ENCODE measurements at regions not wholly inside any gene's neighbourhood (a gene's known extent, or its start where the extent isn't known, plus 50 kb on each side); places are given as distances from the start of the nearest gene placed in this dataset.

GRCh38 chr2:111239581-111240249 lies 119.0 kb downstream of the BCL2L11 start:
- Mint-ChIP-seq H3K4me3 (ENCODE audit: unreplicated experiment) (no peak overlapping the region), H3K36me3 (ENCODE audit: unreplicated experiment) (no peaks in the 10 kb centered on the region), H3K9me3 (ENCODE audit: unreplicated experiment) (no peaks in the 10 kb centered on the region), H3K27ac (ENCODE audit: unreplicated experiment) (no peak overlapping the region), H3K4me1 (ENCODE audit: low read depth, unreplicated experiment) (no peaks in the 10 kb centered on the region), H3K27me3 (ENCODE audit: unreplicated experiment) (no peaks in the 10 kb centered on the region)
- no peak for TF ChIP-seq CTCF (IDR thresholded peaks at IDR 0.05; ENCODE audit: partially characterized antibody, unreplicated experiment)
- DNase-seq, result no peak

GRCh38 chr2:111243295-111243694 lies 122.6 kb downstream of the BCL2L11 start:
- no peak overlapping the region for H3K27ac Mint-ChIP-seq (ENCODE audit: unreplicated experiment)

GRCh38 chr2:111244864-111245263 lies 124.2 kb downstream of the BCL2L11 start:
- Mint-ChIP-seq H3K27ac (ENCODE audit: unreplicated experiment) (no peak overlapping the region), H3K4me1 (ENCODE audit: low read depth, unreplicated experiment) (no peaks in the 10 kb centered on the region), H3K9me3 (ENCODE audit: unreplicated experiment) (no peaks in the 10 kb centered on the region), H3K4me3 (ENCODE audit: unreplicated experiment) (no peak overlapping the region), H3K27me3 (ENCODE audit: unreplicated experiment) (peaks cover 2% of the 10 kb centered on the region), H3K36me3 (ENCODE audit: unreplicated experiment) (no peaks in the 10 kb centered on the region)
- TF ChIP-seq CTCF (IDR thresholded peaks at IDR 0.05; ENCODE audit: partially characterized antibody, unreplicated experiment), result no peak
- DNase-seq, result no peak

More at GRCh38 chr2:111243295-111243694, 122.6 kb downstream of the BCL2L11 start:
- no peaks in the 10 kb centered on the region for H3K36me3 Mint-ChIP-seq (ENCODE audit: unreplicated experiment)
- no peak for DNase-seq
- no peaks in the 10 kb centered on the region for H3K4me1 Mint-ChIP-seq (ENCODE audit: low read depth, unreplicated experiment)
- no peaks in the 10 kb centered on the region for H3K9me3 Mint-ChIP-seq (ENCODE audit: unreplicated experiment)
- peaks cover 2% of the 10 kb centered on the region for H3K27me3 Mint-ChIP-seq (ENCODE audit: unreplicated experiment)
- no peak for TF ChIP-seq CTCF (IDR thresholded peaks at IDR 0.05; ENCODE audit: partially characterized antibody, unreplicated experiment)
- no peak overlapping the region for H3K4me3 Mint-ChIP-seq (ENCODE audit: unreplicated experiment)

GRCh38 chr2:111246620-111247061 lies 125.9 kb downstream of the BCL2L11 start:
- no peak for TF ChIP-seq CTCF (IDR thresholded peaks at IDR 0.05; ENCODE audit: partially characterized antibody, unreplicated experiment)

GRCh38 chr2:111247491-111247890 lies 126.8 kb downstream of the BCL2L11 start:
- H3K27me3 Mint-ChIP-seq (ENCODE audit: unreplicated experiment), result peaks cover 4% of the 10 kb centered on the region
- TF ChIP-seq CTCF (IDR thresholded peaks at IDR 0.05; ENCODE audit: partially characterized antibody, unreplicated experiment), result no peak
- no peaks in the 10 kb centered on the region for H3K4me1 Mint-ChIP-seq (ENCODE audit: low read depth, unreplicated experiment)
- no peak overlapping the region for H3K4me3 Mint-ChIP-seq (ENCODE audit: unreplicated experiment)
- no peak for DNase-seq
- no peak overlapping the region for H3K27ac Mint-ChIP-seq (ENCODE audit: unreplicated experiment)
- peaks cover 9% of the 10 kb centered on the region for H3K36me3 Mint-ChIP-seq (ENCODE audit: unreplicated experiment)
- H3K9me3 Mint-ChIP-seq (ENCODE audit: unreplicated experiment), result peaks cover 3% of the 10 kb centered on the region

More at GRCh38 chr2:111246620-111247061, 125.9 kb downstream of the BCL2L11 start:
- Mint-ChIP-seq H3K9me3 (ENCODE audit: unreplicated experiment) (peaks cover under 1% of the 10 kb centered on the region), H3K27ac (ENCODE audit: unreplicated experiment) (no peak overlapping the region), H3K4me1 (ENCODE audit: low read depth, unreplicated experiment) (no peaks in the 10 kb centered on the region), H3K36me3 (ENCODE audit: unreplicated experiment) (peaks cover 5% of the 10 kb centered on the region), H3K27me3 (ENCODE audit: unreplicated experiment) (peaks cover 4% of the 10 kb centered on the region), H3K4me3 (ENCODE audit: unreplicated experiment) (no peak overlapping the region)
- no peak for DNase-seq

All from glutamatergic neuron (in vitro differentiated cells).